ENCODE measurements at regions not wholly inside any gene's neighbourhood (a gene's known extent, or its start where the extent isn't known, plus 50 kb on each side); places are given as distances from the start of the nearest gene placed in this dataset.

DNA sequence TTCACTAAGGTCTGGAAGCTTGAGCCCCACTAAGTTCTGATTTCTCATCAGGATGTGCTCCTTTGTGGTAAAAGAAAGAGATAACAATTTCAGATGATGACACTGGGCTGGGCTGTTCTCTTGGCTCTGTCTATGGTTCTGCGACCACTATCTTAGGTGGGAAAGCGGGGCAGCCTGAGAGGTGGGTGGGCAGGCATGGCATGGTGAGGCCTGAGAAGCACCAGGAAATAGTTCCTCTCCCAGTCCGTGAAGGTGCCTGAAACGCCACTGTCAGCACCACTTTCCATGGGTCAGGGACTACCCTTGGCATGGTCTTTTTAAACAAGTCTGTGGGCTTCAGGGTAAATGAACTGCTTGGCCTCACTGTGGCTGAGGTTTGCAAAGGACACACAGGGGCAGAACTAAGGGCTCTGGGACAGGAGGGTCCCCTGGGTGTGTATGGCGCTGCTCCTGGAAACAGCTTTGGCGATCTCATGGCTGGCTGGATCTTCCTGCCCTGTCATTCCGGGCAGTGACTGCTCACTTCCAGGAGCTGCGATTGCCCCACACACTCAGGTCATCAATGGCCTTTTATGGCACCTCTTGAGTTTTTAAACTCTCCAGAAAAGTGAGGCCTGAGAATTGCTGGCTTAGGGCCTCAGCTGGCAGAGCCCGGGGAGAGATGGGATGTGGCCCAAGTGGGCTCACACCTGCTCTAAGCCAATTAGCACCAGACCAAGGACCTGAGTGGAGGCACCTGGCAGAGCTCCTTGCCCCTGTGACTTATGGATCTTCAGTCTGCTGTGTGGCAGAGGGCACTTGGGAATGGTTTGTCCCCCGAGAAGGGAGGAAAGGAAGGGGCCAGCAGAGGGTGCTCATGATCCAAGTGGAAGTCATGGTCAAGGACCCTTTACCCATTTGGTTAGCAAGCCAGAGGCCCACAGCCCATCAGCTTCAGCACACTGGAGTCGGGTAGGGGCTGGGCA lies 55.6 kb upstream of the LYVE1 start:
- Histone ChIP-seq H3K14ac (ENCODE audit: low read length in 2 of 2) (peak overlapping the region in 1 of 2 experiments; percentile 68), H2BK120ac (ENCODE audit: low read depth, low read length) (peak overlapping the region; percentile 50), H2AFZ (ENCODE audit: low read depth, low read length) (no peak overlapping the region), H3K4me2 (ENCODE audit: low read length, poor library complexity, severe bottlenecking) (no peak overlapping the region), H3K9me3 (ENCODE audit: control insufficient read depth, low read length) (no peaks in the 10 kb centered on the region), H2AK5ac (ENCODE audit: low read length, severe bottlenecking) (no peak overlapping the region), H3K36me3 (ENCODE audit: control insufficient read depth in 1 of 2, insufficient read depth in 2 of 2, low read depth in 1 of 2, low read length in 2 of 2) (peaks cover 26 to 47% of the 10 kb centered on the region in 2 experiments), H3K79me1 (replicated peaks; ENCODE audit: low read length, poor library complexity, severe bottlenecking) (no peaks in the 10 kb centered on the region), H3K4ac (ENCODE audit: low read depth in 1 of 2, low read length in 2 of 2) (peak overlapping the region; percentile 35 to 63), H4K91ac (ENCODE audit: low read length) (peak overlapping the region; percentile 53), H3K18ac (ENCODE audit: low read depth in 1 of 2, low read length in 2 of 2) (peak overlapping the region; percentile 7 to 45), H2BK15ac (ENCODE audit: low read depth, poor library complexity, severe bottlenecking) (peak overlapping the region; percentile 87), H3K27ac (ENCODE audit: low read length, poor library complexity, severe bottlenecking) (no peak overlapping the region), H3K27me3 (ENCODE audit: control insufficient read depth in 1 of 2, insufficient read depth in 1 of 2, low read length in 2 of 2) (no peaks in the 10 kb centered on the region), H3K4me3 (ENCODE audit: insufficient read depth in 1 of 2, low read depth in 1 of 2, low read length in 2 of 2) (no peak overlapping the region), H2BK5ac (ENCODE audit: low read depth, low read length, poor library complexity, severe bottlenecking) (no peak overlapping the region), H4K8ac (ENCODE audit: low read length) (peak overlapping the region; percentile 27), H3K9ac (ENCODE audit: low read length) (no peak overlapping the region), H3K4me1 (ENCODE audit: control insufficient read depth, insufficient read depth, low read depth, low read length) (no peaks in the 10 kb centered on the region), H2BK12ac (ENCODE audit: low read length in 2 of 2) (peak overlapping the region; percentile 59 to 68), H3K23ac (ENCODE audit: low read length in 2 of 2) (no peak overlapping the region)
- 80% methylated on average over 11 of the region's 11 CpGs for WGBS
- peak; percentile 38 for DNase-seq

- Histone ChIP-seq H3K27me3 (ENCODE audit: control insufficient read depth in 1 of 2, insufficient read depth in 1 of 2, low read length in 2 of 2) (no peaks in the 10 kb centered on the region), H3K27ac (ENCODE audit: low read length, poor library complexity, severe bottlenecking) (no peak overlapping the region), H2AFZ (ENCODE audit: low read depth, low read length) (no peak overlapping the region), H3K4me2 (ENCODE audit: low read length, poor library complexity, severe bottlenecking) (no peak overlapping the region), H3K4me1 (ENCODE audit: control insufficient read depth, insufficient read depth, low read depth, low read length) (no peaks in the 10 kb centered on the region), H3K9ac (ENCODE audit: low read length) (no peak overlapping the region), H3K9me3 (ENCODE audit: control insufficient read depth, low read length) (no peaks in the 10 kb centered on the region), H3K18ac (ENCODE audit: low read depth in 1 of 2, low read length in 2 of 2) (peak overlapping the region; percentile 6 to 65), H3K14ac (ENCODE audit: low read length in 2 of 2) (no peak overlapping the region), H2BK12ac (ENCODE audit: low read length in 2 of 2) (peak overlapping the region; percentile 59 to 73), H4K91ac (ENCODE audit: low read length) (peak overlapping the region; percentile 86), H3K23ac (ENCODE audit: low read length in 2 of 2) (no peak overlapping the region), H2BK120ac (ENCODE audit: low read depth, low read length) (peak overlapping the region; percentile 78), H3K4me3 (ENCODE audit: insufficient read depth in 1 of 2, low read depth in 1 of 2, low read length in 2 of 2) (no peak overlapping the region), H2BK15ac (ENCODE audit: low read depth, poor library complexity, severe bottlenecking) (no peak overlapping the region), H2AK5ac (ENCODE audit: low read length, severe bottlenecking) (no peak overlapping the region), H4K8ac (ENCODE audit: low read length) (peak overlapping the region; percentile 41), H2BK5ac (ENCODE audit: low read depth, low read length, poor library complexity, severe bottlenecking) (no peak overlapping the region), H3K4ac (ENCODE audit: low read depth in 1 of 2, low read length in 2 of 2) (peak overlapping the region; percentile 29 to 67), H3K79me1 (replicated peaks; ENCODE audit: low read length, poor library complexity, severe bottlenecking) (no peaks in the 10 kb centered on the region), H3K36me3 (ENCODE audit: control insufficient read depth in 1 of 2, insufficient read depth in 2 of 2, low read depth in 1 of 2, low read length in 2 of 2) (peaks cover 19 to 43% of the 10 kb centered on the region in 2 experiments)
- WGBS, result 70% methylated on average over 12 of the region's 12 CpGs
- DNase-seq, result no peak
These were observed 54.7 kb upstream of the LYVE1 start for GRCh38 chr11:10622957-10623791.

- Histone ChIP-seq H3K36me3 (ENCODE audit: control insufficient read depth in 1 of 2, insufficient read depth in 2 of 2, low read depth in 1 of 2, low read length in 2 of 2) (peaks cover 16 to 39% of the 10 kb centered on the region in 2 experiments), H3K27me3 (ENCODE audit: control insufficient read depth in 1 of 2, insufficient read depth in 1 of 2, low read length in 2 of 2) (no peaks in the 10 kb centered on the region), H2AFZ (ENCODE audit: low read depth, low read length) (no peak overlapping the region), H3K9me3 (ENCODE audit: control insufficient read depth, low read length) (no peaks in the 10 kb centered on the region), H4K8ac (ENCODE audit: low read length) (no peak overlapping the region), H2BK5ac (ENCODE audit: low read depth, low read length, poor library complexity, severe bottlenecking) (no peak overlapping the region), H3K27ac (ENCODE audit: low read length, poor library complexity, severe bottlenecking) (no peak overlapping the region), H3K4me3 (ENCODE audit: insufficient read depth in 1 of 2, low read depth in 1 of 2, low read length in 2 of 2) (no peak overlapping the region), H3K79me1 (replicated peaks; ENCODE audit: low read length, poor library complexity, severe bottlenecking) (no peaks in the 10 kb centered on the region), H2AK5ac (ENCODE audit: low read length, severe bottlenecking) (no peak overlapping the region), H3K23ac (ENCODE audit: low read length in 2 of 2) (no peak overlapping the region), H2BK15ac (ENCODE audit: low read depth, poor library complexity, severe bottlenecking) (no peak overlapping the region), H3K4me2 (ENCODE audit: low read length, poor library complexity, severe bottlenecking) (no peak overlapping the region), H3K18ac (ENCODE audit: low read depth in 1 of 2, low read length in 2 of 2) (no peak overlapping the region), H3K4me1 (ENCODE audit: control insufficient read depth, insufficient read depth, low read depth, low read length) (no peaks in the 10 kb centered on the region), H2BK120ac (ENCODE audit: low read depth, low read length) (no peak overlapping the region), H4K91ac (ENCODE audit: low read length) (no peak overlapping the region), H2BK12ac (ENCODE audit: low read length in 2 of 2) (no peak overlapping the region), H3K14ac (ENCODE audit: low read length in 2 of 2) (no peak overlapping the region), H3K9ac (ENCODE audit: low read length) (no peak overlapping the region), H3K4ac (ENCODE audit: low read depth in 1 of 2, low read length in 2 of 2) (no peak overlapping the region)
- no peak for DNase-seq
- 50% methylated on average over 2 of the region's 2 CpGs for WGBS
These were observed 53.6 kb upstream of the LYVE1 start for GRCh38 chr11:10622108-10622507.
